Upper lobe of right lung (tissue), 1 donor: ENCODE measurements at regions not wholly inside any gene's neighbourhood (a gene's known extent, or its start where the extent isn't known, plus 50 kb on each side); places are given as distances from the start of the nearest gene placed in this dataset.

Experiments
- ATAC-seq: fragments of 200-7000 bp; cut with Tn5 transposase; one replicate; pipeline ENCODE4 v1.9.1; 2020; ENCODE audit warnings: mild to moderate bottlenecking, moderate library complexity
- DNase-seq: peaks from one replicate; pipeline ENCODE4 v3.0.0-alpha.2; 2020
- H3K27ac ChIP-seq: fragments of 200-600 bp; one replicate; pipeline ENCODE4 v1.8.0; 2022
- H3K27me3 ChIP-seq: fragments of 200-600 bp; one replicate; pipeline ENCODE4 v1.8.0; 2022; ENCODE audit warnings: mild to moderate bottlenecking
- H3K36me3 ChIP-seq: fragments of 200-600 bp; one replicate; pipeline ENCODE4 v1.8.0; 2022
- H3K4me1 ChIP-seq: fragments of 200-600 bp; one replicate; pipeline ENCODE4 v1.8.0; 2022
- H3K4me3 ChIP-seq: fragments of 200-600 bp; one replicate; pipeline ENCODE4 v1.8.0; 2022; ENCODE audit warnings: mild to moderate bottlenecking
- H3K9me3 ChIP-seq: fragments of 200-600 bp; one replicate; pipeline ENCODE4 v1.8.0; 2022
- CTCF ChIP-seq: fragments of 200-600 bp; IDR thresholded peaks from one replicate; pipeline ENCODE4 v1.8.0; 2022; ENCODE audit warnings: antibody characterized with exemption
- intact Hi-C: fragments of 100-400 bp; cut with DNase I; formaldehyde crosslinking; loops from one replicate; pipeline ENCODE4 v1.11.0; 2022
- donor health status: DM: no; HTN: yes; CAD: no; lungs with severe emphysema.

- TF ChIP-seq CTCF: no peak
- H3K4me3 ChIP-seq: no peak overlapping the region
- intact Hi-C loops: no loop called here
- no peaks in the 10 kb centered on the region for H3K27me3 ChIP-seq
- H3K36me3 ChIP-seq: no peaks in the 10 kb centered on the region
- H3K4me1 ChIP-seq: no peaks in the 10 kb centered on the region
- ATAC-seq (no peak), DNase-seq (no peak)
- no peak overlapping the region for H3K27ac ChIP-seq
- no peaks in the 10 kb centered on the region for H3K9me3 ChIP-seq
Observed at GRCh38 chr7:114785496-114785895, 136.4 kb upstream of the MDFIC start.

GRCh38 chr7:114786455-114786854, 135.4 kb upstream of the MDFIC start:
- DNase-seq (no peak), ATAC-seq (no peak)
- H3K4me3 ChIP-seq: no peak overlapping the region
- intact Hi-C loops: no loop called here
- no peaks in the 10 kb centered on the region for H3K36me3 ChIP-seq
- TF ChIP-seq CTCF: no peak
- H3K27ac ChIP-seq: no peak overlapping the region
- H3K27me3 ChIP-seq: no peaks in the 10 kb centered on the region
- H3K4me1 ChIP-seq: no peaks in the 10 kb centered on the region
- no peaks in the 10 kb centered on the region for H3K9me3 ChIP-seq

- ATAC-seq (no peak), DNase-seq (no peak)
- no peaks in the 10 kb centered on the region for H3K4me1 ChIP-seq
- H3K36me3 ChIP-seq: no peaks in the 10 kb centered on the region
- intact Hi-C loops: no loop called here
- no peaks in the 10 kb centered on the region for H3K27me3 ChIP-seq
- H3K4me3 ChIP-seq: no peak overlapping the region
- no peak for TF ChIP-seq CTCF
- H3K27ac ChIP-seq: no peak overlapping the region
- no peaks in the 10 kb centered on the region for H3K9me3 ChIP-seq
Observed at GRCh38 chr7:114787556-114787955, 134.3 kb upstream of the MDFIC start.

GRCh38 chr7:114788706-114789105, 133.2 kb upstream of the MDFIC start:
- no peak for TF ChIP-seq CTCF
- no peaks in the 10 kb centered on the region for H3K9me3 ChIP-seq
- ATAC-seq: no peak
- H3K36me3 ChIP-seq: no peaks in the 10 kb centered on the region
- no peak overlapping the region for H3K27ac ChIP-seq
- no peaks in the 10 kb centered on the region for H3K4me1 ChIP-seq
- DNase-seq: no peak
- no peak overlapping the region for H3K4me3 ChIP-seq
- intact Hi-C loops: no loop called here
- no peaks in the 10 kb centered on the region for H3K27me3 ChIP-seq

- Histone ChIP-seq H3K27ac (no peak overlapping the region), H3K9me3 (no peaks in the 10 kb centered on the region), H3K4me1 (no peaks in the 10 kb centered on the region), H3K4me3 (no peak overlapping the region), H3K27me3 (no peaks in the 10 kb centered on the region), H3K36me3 (no peaks in the 10 kb centered on the region)
- no peak for DNase-seq
- intact Hi-C loops: no loop called here
- TF ChIP-seq CTCF: no peak
- no peak for ATAC-seq
Observed at GRCh38 chr7:114789161-114789560, 132.7 kb upstream of the MDFIC start.

GRCh38 chr7:114789871-114790311, 132.0 kb upstream of the MDFIC start:
- intact Hi-C loops: no loop called here
- Histone ChIP-seq H3K4me3 (no peak overlapping the region), H3K27ac (no peak overlapping the region), H3K36me3 (no peaks in the 10 kb centered on the region), H3K4me1 (no peaks in the 10 kb centered on the region), H3K27me3 (no peaks in the 10 kb centered on the region), H3K9me3 (no peaks in the 10 kb centered on the region)
- no peak for DNase-seq
- no peak for TF ChIP-seq CTCF
- no peak for ATAC-seq
